ENCODE measurements at regions not wholly inside any gene's neighbourhood (a gene's known extent, or its start where the extent isn't known, plus 50 kb on each side); places are given as distances from the start of the nearest gene placed in this dataset.

GRCh38 chr6:21501021-21501354, 92.6 kb upstream of the SOX4 start:
- TF ChIP-seq CTCF (IDR thresholded peaks at IDR 0.05) (no peak), POLR2AphosphoS5 (IDR thresholded peaks at IDR 0.05) (no peak), POLR2A (IDR thresholded peaks at IDR 0.05) (no peak)
